Epithelial cell of proximal tubule (primary cell): ENCODE measurements at regions not wholly inside any gene's neighbourhood (a gene's known extent, or its start where the extent isn't known, plus 50 kb on each side); places are given as distances from the start of the nearest gene placed in this dataset.

Experiments used
- DNase-seq: peaks from one replicate; pipeline ENCODE4 v3.0.0-alpha.2; 2011; ENCODE audit warnings: low read depth
- H3K4me3 ChIP-seq: 2 replicates; pipeline ENCODE4 v1.5.1; 2011; ENCODE audit warnings: low read depth, mild to moderate bottlenecking, low read length
- TF ChIP-seq, protein P1 (sequence below): conservative IDR thresholded peaks from 2 replicates; pipeline ENCODE4 v1.5.1; 2012; ENCODE audit warnings: low read depth, mild to moderate bottlenecking, low read length

DNA sequence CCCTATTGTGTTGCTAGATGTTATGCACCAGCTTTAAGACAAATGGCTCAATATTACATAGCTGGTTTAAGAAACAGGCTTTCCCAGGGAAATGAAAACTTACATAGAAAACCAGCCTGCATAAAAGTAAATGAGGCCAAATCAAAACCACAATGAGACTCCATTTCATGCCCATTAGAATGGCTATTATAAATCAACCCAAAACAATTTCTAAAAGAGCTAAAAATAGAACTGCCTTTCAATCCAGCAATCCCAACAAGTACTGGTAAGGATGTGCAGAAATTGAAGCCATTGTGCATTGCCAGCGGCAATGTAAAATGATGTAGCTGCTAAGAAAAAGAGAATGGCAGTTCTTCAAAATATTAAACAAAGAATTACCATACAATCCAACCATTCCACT lies 1170.0 kb upstream of the CDH9 start:
- no peak overlapping the region for H3K4me3 ChIP-seq
- no peak for DNase-seq
- TF ChIP-seq, protein P1, sequence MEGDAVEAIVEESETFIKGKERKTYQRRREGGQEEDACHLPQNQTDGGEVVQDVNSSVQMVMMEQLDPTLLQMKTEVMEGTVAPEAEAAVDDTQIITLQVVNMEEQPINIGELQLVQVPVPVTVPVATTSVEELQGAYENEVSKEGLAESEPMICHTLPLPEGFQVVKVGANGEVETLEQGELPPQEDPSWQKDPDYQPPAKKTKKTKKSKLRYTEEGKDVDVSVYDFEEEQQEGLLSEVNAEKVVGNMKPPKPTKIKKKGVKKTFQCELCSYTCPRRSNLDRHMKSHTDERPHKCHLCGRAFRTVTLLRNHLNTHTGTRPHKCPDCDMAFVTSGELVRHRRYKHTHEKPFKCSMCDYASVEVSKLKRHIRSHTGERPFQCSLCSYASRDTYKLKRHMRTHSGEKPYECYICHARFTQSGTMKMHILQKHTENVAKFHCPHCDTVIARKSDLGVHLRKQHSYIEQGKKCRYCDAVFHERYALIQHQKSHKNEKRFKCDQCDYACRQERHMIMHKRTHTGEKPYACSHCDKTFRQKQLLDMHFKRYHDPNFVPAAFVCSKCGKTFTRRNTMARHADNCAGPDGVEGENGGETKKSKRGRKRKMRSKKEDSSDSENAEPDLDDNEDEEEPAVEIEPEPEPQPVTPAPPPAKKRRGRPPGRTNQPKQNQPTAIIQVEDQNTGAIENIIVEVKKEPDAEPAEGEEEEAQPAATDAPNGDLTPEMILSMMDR = no peak

DNA sequence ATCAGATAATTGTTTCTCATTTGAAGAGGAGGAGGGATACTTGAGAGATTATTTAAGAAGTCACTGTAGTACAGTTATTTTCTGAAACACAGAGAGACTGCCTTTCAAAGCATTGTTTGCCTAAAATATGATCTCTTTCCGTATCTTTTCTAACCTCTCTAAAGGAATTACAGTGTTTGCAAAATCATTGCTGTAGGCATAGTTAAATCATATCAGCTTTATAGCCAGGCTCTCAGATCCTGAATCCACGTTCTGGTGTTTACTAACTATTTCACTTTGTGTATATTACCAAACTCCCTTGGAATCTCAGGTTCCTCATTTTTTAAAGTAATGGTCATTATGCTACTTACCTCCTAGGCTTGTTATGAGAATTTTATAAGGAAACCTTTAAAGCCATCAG lies 1151.6 kb upstream of the CDH9 start:
- no peak for DNase-seq
- TF ChIP-seq, protein P1 = no peak
- no peak overlapping the region for H3K4me3 ChIP-seq

DNA sequence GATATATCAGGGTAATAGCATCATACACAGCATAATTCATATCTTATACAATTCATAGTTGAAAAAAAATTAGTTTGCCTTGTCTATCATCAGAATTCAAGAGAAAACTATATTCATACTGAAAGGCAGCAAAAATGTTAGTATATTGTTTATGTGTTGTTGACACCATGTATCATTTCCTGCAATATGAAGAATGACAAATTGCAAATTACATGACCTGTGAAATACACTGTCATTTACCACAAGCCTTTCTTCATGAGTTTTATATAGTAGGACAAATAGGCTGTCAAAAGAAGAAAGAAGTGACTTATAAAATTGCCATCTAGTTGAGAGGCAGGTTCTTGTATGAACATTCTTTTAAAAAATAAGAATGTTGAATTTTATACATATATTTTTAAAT lies 1136.3 kb upstream of the CDH9 start:
- no peak overlapping the region for H3K4me3 ChIP-seq
- DNase-seq = no peak
- TF ChIP-seq, protein P1 = no peak

DNA sequence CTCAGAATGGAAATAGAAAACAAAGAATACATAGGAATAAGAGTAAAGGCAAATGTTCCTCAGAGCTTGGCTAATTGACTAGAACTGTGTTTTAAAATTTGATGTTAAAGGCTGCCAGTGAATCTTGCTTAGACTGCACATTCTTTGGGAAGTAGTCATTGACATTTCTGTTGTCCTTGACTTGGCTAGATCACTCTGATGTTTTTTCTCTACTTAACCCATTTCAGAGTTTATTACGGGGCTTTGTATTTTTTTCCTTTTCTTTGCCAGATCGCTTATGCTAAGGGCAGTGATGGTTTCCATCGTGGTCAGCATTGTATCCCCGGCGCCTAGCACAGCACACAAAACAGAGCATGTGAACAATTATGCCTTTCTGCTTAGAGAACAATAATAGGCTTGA lies 1126.7 kb upstream of the CDH9 start:
- no peak overlapping the region for H3K4me3 ChIP-seq
- TF ChIP-seq, protein P1 = no peak
- peak; percentile 3 for DNase-seq

DNA sequence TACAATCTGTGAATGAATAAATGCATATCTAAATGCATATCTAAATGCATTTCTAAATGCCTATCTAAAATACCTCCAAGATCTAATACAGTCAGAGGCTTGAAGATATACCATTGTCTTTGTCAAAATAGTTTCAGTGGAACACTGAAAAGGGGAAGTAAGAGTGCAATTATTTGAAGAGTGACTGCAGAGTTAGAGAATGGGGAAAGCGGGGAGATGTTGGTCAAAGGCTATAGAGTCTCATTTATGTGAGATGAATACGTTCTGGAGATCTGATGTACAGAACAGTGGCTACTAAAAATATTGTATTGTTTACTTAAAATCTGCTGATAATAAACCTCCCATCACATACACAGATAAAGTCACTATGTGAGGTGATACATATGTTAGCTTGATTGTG lies 1126.2 kb upstream of the CDH9 start:
- no peak for DNase-seq
- TF ChIP-seq, protein P1 = no peak
- no peak overlapping the region for H3K4me3 ChIP-seq

DNA sequence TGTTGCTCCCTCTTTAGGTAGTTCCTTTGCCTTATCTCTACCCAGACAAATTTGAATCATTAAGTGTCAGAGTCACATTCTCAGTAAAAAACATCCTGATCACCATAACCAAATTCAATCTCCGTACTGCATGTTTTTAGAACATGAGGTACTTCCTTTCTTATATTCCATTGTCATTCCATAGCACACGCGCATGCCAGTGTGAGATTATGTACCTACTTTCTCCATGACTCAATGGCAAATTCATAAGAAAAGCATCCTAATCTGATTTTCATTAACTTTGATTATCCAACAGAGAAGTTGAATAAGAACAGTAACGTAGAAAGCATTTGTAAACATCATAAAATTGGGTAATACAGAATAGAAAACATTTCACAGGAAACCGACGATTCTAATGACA lies 1118.6 kb upstream of the CDH9 start:
- no peak for DNase-seq
- TF ChIP-seq, protein P1 = no peak
- no peak overlapping the region for H3K4me3 ChIP-seq

DNA sequence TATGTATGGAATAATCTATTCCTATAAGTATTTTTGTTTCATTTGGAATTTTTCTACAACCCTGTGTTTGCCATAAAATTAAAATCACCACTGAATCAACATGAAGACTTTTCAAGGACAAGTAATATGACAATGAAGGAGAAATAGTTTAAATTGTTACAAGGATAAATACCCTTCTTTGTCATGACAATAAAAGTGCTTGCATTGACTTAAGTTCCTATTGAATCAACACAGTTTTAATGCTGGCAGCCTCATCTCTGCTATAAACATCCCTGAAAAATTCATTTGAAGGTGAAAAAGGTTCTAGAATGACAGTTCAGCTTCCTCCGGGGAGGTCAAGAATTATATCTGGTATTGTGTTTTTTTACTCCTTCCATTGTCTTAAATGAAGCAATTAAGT lies 1105.1 kb upstream of the CDH9 start:
- TF ChIP-seq, protein P1 = no peak
- H3K4me3 ChIP-seq = no peak overlapping the region
- DNase-seq = no peak
